Mucosa of descending colon (tissue), 3 donors: ENCODE measurements at regions not wholly inside any gene's neighbourhood (a gene's known extent, or its start where the extent isn't known, plus 50 kb on each side); places are given as distances from the start of the nearest gene placed in this dataset.
"Not testable (repeated sequence)": the region's sequence is repeated elsewhere in the genome, so short reads cannot be mapped to it uniquely, and the experiment has no call there.

Source experiments
- ATAC-seq: fragments of 200-7000 bp; cut with Tn5 transposase; one replicate; pipeline ENCODE4 v1.9.1; 2020; ENCODE audit warnings: mild to moderate bottlenecking, moderate library complexity
- DNase-seq, 3 donors: peaks; one replicate each; pipeline ENCODE4 v3.0.0-alpha.2; 2020
- H3K36me3 ChIP-seq: fragments of 200-600 bp; one replicate; pipeline ENCODE4 v1.8.0; 2021; ENCODE audit warnings: low read depth, mild to moderate bottlenecking
- H3K4me1 ChIP-seq: fragments of 200-600 bp; one replicate; pipeline ENCODE4 v1.8.0; 2021; ENCODE audit warnings: low read depth, mild to moderate bottlenecking
- H3K4me3 ChIP-seq: fragments of 200-600 bp; one replicate; pipeline ENCODE4 v1.8.0; 2021; ENCODE audit warnings: mild to moderate bottlenecking
- H3K9me3 ChIP-seq: fragments of 200-600 bp; one replicate; pipeline ENCODE4 v1.8.0; 2021; ENCODE audit warnings: mild to moderate bottlenecking
- intact Hi-C, 2 donors: fragments of 100-400 bp; cut with DNase I in 1 of 2; cut with micrococcal nuclease in 1 of 2; formaldehyde crosslinking; loops; one replicate each; pipeline versions ENCODE4 v1.11.0 to v1.11.1; 2022; cut with DNase I, micrococcal nuclease
- TF ChIP-seq, protein P1 (sequence below): fragments of 200-600 bp; IDR thresholded peaks from one replicate; pipeline ENCODE4 v1.8.0; 2022; ENCODE audit warnings: antibody characterized with exemption, mild to moderate bottlenecking
- donor health status: DM: no; HTN: no; CAD: no; lungs with moderate emphysema.
- donor health status: DM: no; HTN: no; CAD: no.
- donor health status: DM: no; HTN: yes; CAD: no.

DNA sequence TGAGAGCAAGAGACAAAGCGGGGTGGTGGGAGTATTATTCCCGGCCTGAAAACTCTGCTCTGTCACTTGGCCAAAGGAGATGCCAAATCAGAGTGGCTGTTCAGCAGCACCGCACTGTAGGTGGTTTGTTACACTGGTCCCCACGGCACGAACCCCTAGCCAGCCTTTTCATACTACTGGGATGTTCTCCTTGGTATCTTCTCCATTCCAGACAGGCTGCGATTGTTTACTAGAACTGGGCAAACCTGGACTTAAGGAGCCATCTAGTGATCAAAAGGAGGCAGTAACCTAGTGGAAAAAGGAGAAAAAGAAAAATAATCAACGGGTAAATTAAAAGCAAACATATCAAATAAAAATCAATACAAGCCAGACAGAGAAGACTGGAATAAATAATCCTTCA is 58.9 kb upstream of the TMTC2 start:
- Histone ChIP-seq H3K4me1 (no peaks in the 10 kb centered on the region), H3K9me3 (no peaks in the 10 kb centered on the region), H3K4me3 (no peak overlapping the region), H3K36me3 (no peaks in the 10 kb centered on the region)
- ATAC-seq (peak; percentile 53), DNase-seq (no peak)
- TF ChIP-seq, protein P1, sequence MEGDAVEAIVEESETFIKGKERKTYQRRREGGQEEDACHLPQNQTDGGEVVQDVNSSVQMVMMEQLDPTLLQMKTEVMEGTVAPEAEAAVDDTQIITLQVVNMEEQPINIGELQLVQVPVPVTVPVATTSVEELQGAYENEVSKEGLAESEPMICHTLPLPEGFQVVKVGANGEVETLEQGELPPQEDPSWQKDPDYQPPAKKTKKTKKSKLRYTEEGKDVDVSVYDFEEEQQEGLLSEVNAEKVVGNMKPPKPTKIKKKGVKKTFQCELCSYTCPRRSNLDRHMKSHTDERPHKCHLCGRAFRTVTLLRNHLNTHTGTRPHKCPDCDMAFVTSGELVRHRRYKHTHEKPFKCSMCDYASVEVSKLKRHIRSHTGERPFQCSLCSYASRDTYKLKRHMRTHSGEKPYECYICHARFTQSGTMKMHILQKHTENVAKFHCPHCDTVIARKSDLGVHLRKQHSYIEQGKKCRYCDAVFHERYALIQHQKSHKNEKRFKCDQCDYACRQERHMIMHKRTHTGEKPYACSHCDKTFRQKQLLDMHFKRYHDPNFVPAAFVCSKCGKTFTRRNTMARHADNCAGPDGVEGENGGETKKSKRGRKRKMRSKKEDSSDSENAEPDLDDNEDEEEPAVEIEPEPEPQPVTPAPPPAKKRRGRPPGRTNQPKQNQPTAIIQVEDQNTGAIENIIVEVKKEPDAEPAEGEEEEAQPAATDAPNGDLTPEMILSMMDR = no peak
- intact Hi-C loops = loop anchor here in 1 of 2 donors (5.0 kb wide), 1 partner anchor 100 kb away; no protein-coding TSS in a partner anchor

- ATAC-seq (peak; percentile 89), DNase-seq (peak; percentile 61 to 73 (median 67))
- H3K9me3 ChIP-seq, H3K36me3 ChIP-seq, H3K4me1 ChIP-seq, H3K4me3 ChIP-seq, intact Hi-C loops: not testable (repeated sequence)
These were observed 52.0 kb upstream of the TMTC2 start for GRCh38 chr12:82634495-82635258.

DNA sequence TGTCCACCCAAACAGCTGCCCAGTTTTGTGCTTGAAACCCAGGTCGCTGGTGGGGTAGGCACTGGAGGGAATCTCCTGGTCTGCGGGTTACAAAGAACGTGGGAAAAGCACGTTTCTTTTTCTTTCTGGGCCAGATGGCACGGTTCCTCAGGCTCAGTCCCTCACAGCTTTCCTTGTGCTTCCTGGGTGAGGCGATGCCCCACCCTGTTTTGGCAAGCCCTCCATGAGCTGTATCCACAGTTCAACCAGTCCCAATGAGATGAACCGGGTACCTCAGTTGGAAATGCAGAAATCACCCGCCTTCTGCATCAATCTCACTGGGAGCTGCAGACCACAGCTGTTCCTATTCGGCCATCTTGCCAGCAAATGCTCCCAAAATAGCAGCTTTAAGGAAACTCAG is 51.4 kb upstream of the TMTC2 start:
- H3K36me3 ChIP-seq = no peaks in the 10 kb centered on the region
- TF ChIP-seq, protein P1 = no peak
- H3K9me3 ChIP-seq = no peaks in the 10 kb centered on the region
- H3K4me3 ChIP-seq = no peak overlapping the region
- intact Hi-C loops = no loop called here
- DNase-seq (peak in 2 of 3 donors; percentile 26 to 34), ATAC-seq (peak; percentile 79)
- H3K4me1 ChIP-seq = peaks cover 4% of the 10 kb centered on the region
